ENCODE measurements at regions not wholly inside any gene's neighbourhood (a gene's known extent, or its start where the extent isn't known, plus 50 kb on each side); places are given as distances from the start of the nearest gene placed in this dataset.

DNA sequence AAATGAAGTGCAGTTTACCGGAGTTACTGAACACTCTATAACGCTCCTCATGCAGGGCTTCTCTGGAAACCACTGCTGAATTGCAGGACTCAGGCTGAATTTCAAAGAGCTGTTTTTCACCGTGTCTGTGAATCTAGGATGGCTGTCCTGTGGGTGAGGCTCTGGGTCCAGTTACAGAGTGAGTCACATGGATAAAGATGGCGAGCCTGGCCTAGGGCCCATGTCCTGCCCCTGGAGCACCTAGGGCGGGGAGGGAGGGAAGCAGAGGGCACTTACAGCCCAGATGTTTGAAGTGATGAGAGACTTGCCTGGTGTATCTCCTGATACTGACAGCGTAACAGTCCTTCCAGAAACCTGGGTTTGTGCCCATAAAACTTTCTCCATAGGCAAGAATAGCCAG is 583.0 kb downstream of the IRS1 start:
- TF ChIP-seq CTCF (IDR thresholded peaks at IDR 0.05) (no peak), POLR2A (IDR thresholded peaks at IDR 0.05) (no peak)
